T-cell (primary cell): ENCODE measurements at regions not wholly inside any gene's neighbourhood (a gene's known extent, or its start where the extent isn't known, plus 50 kb on each side); places are given as distances from the start of the nearest gene placed in this dataset.
"Not testable (repeated sequence)": the region's sequence is repeated elsewhere in the genome, so short reads cannot be mapped to it uniquely, and the experiment has no call there.

Experiments
- ATAC-seq, 4 experiments: fragments of 200-7000 bp in 3 of 4; fragments of 150-1000 bp in 1 of 4; cut with Tn5 transposase; replicated peaks in 1 of 4; 1 replicate in 3 of 4; 2 replicates in 1 of 4; pipeline ENCODE4 v1.10.0; 2021; ENCODE audit warnings: moderate library complexity in 3 of 4, mild to moderate bottlenecking in 2 of 4, moderate number of reproducible peaks in 1 of 4
- CTCF ChIA-PET, 2 donors: fragments of 300-600 bp; sonication (Branson Sonifier 250); formaldehyde crosslinking; loops; one replicate each; lab custom pipeline; 2022; ENCODE audit warnings: antibody characterized with exemption in 2 of 2; lab: Charles Lee
- POLR2A ChIA-PET, 2 donors: fragments of 300-600 bp; sonication (Branson Sonifier 250); formaldehyde crosslinking; loops; one replicate each; lab custom pipeline; 2022; ENCODE audit warnings: antibody characterized with exemption in 2 of 2; lab: Charles Lee
- DNase-seq, 35 experiments: peaks; one replicate each; pipeline versions ENCODE4 v3.0.0 to v3.0.0-alpha.2; 2013 to 2023
- H3K27ac ChIP-seq: one replicate; pipeline ENCODE4 v1.5.1; 2013; ENCODE audit warnings: low read length
- H3K27me3 ChIP-seq, 2 experiments: replicated peaks in 1 of 2; 1 replicate in 1 of 2; 2 replicates in 1 of 2; pipeline versions ENCODE4 v1.6.1 to v1.7.0; 2013; ENCODE audit warnings: low read length in 1 of 2, mixed read lengths in 1 of 2; ENCODE audit not compliant: control insufficient read depth in 2 of 2, insufficient read depth in 2 of 2; ENCODE audit errors: extremely low read depth in 1 of 2
- H3K36me3 ChIP-seq, 2 donors: 1 replicate in 1 of 2; 2 replicates in 1 of 2; pipeline versions ENCODE4 v1.6.1 to v1.7.0; 2013; ENCODE audit warnings: low read length in 1 of 2; ENCODE audit not compliant: control insufficient read depth in 2 of 2, insufficient read depth in 1 of 2; ENCODE audit errors: extremely low read depth in 1 of 2
- H3K4me1 ChIP-seq, 2 experiments: 1 replicate in 1 of 2; 2 replicates in 1 of 2; pipeline versions ENCODE4 v1.6.1 to v1.7.0; 2013; ENCODE audit warnings: low read length in 2 of 2, mixed read lengths in 1 of 2; ENCODE audit not compliant: insufficient read depth in 2 of 2, control insufficient read depth in 1 of 2; ENCODE audit errors: extremely low read depth in 1 of 2
- H3K4me3 ChIP-seq, 2 donors: 1 replicate in 1 of 2; 2 replicates in 1 of 2; pipeline versions ENCODE4 v1.5.1 to v1.7.0; 2013; ENCODE audit warnings: mild to moderate bottlenecking in 2 of 2, low read length in 1 of 2, moderate library complexity in 1 of 2; ENCODE audit not compliant: control insufficient read depth in 1 of 2; ENCODE audit errors: extremely low read depth in 1 of 2
- H3K9me3 ChIP-seq: 2 replicates; pipeline ENCODE4 v1.7.0; 2013
- H3K27ac Mint-ChIP-seq, 2 donors: one replicate each; pipeline ENCODE4 v1.8.0; 2020 to 2021; ENCODE audit warnings: mild to moderate bottlenecking in 2 of 2, mixed read lengths in 2 of 2
- H3K27me3 Mint-ChIP-seq, 2 donors: one replicate each; pipeline ENCODE4 v1.8.0; 2021 to 2022; ENCODE audit warnings: mixed read lengths in 2 of 2
- H3K36me3 Mint-ChIP-seq: one replicate; pipeline ENCODE4 v1.8.0; 2021; ENCODE audit warnings: mixed read lengths
- H3K4me1 Mint-ChIP-seq, 3 donors: one replicate each; pipeline ENCODE4 v1.8.0; 2020 to 2022; ENCODE audit warnings: mixed read lengths in 3 of 3, mild to moderate bottlenecking in 1 of 3
- H3K4me3 Mint-ChIP-seq, 3 donors: one replicate each; pipeline ENCODE4 v1.8.0; 2020 to 2022; ENCODE audit warnings: mild to moderate bottlenecking in 3 of 3, mixed read lengths in 3 of 3, moderate library complexity in 3 of 3
- H3K9me3 Mint-ChIP-seq, 3 donors: one replicate each; pipeline ENCODE4 v1.8.0; 2020 to 2022; ENCODE audit warnings: mixed read lengths in 3 of 3
- WGBS: methylation state at CpG from one replicate; pipeline ENCODE4 v1.1.5; 2013; ENCODE audit warnings: missing lambda C conversion rate; ENCODE audit not compliant: insufficient coverage; 5-methylcytosine and 5-hydroxymethylcytosine counted together

DNA sequence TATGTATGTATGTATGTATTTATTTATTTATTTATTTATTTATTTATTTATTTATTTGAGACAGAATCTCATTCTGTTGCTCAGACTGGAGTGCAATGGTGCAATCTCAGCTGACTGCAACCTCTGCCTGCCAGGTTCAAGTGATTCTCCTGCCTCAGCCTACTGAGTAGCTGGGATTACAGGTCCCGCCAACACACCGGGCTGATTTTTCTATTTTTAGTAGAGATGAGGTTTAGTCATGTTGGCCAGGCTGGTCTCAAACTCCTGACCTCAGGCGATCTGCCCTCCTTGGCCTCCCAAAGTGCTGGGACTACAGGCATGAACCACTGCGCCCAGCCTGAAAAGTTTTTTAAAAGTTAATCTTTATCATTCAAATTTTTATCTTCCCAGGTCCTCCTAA is 532.9 kb upstream of the SMIM21 start:
- H3K9me3 Mint-ChIP-seq, H3K27ac ChIP-seq, H3K27me3 Mint-ChIP-seq, CTCF ChIA-PET, H3K9me3 ChIP-seq, H3K4me1 Mint-ChIP-seq, ATAC-seq, H3K4me3 Mint-ChIP-seq, DNase-seq, H3K36me3 ChIP-seq, H3K27ac Mint-ChIP-seq, H3K4me3 ChIP-seq, H3K27me3 ChIP-seq, H3K36me3 Mint-ChIP-seq, POLR2A ChIA-PET, H3K4me1 ChIP-seq: not testable (repeated sequence)
- WGBS: no CpG with 5 or more reads among the region's 4 CpGs

DNA sequence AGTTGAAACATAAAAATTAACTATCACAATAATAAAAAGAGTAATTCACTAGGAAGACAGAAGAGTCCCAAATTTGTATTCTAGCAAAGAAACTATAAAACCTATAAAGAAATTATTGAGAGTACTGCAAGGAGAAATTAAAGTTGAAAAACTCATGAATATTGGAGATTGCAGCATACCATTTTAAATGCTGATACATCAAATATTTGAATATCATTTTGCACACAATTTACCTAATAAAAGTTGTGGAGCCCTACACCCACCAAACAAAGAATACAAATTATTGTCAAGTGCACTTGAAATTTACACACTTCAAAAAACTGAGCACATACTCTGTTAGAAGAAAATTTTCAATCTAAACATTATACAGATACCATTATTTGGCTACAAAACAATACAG is 531.6 kb upstream of the SMIM21 start:
- Mint-ChIP-seq H3K36me3 (no peaks in the 10 kb centered on the region), H3K27ac (no peak overlapping the region), H3K27me3 (peaks cover 0 to 12% of the 10 kb centered on the region in 2 donors), H3K4me1 (no peaks in the 10 kb centered on the region), H3K4me3 (no peak overlapping the region), H3K9me3 (peaks cover 0 to 4% (median 0%) of the 10 kb centered on the region in 3 donors)
- POLR2A ChIA-PET: no interaction called here
- Histone ChIP-seq H3K27me3 (no peaks in the 10 kb centered on the region), H3K36me3 (no peaks in the 10 kb centered on the region), H3K4me3 (no peak overlapping the region), H3K27ac (no peak overlapping the region), H3K4me1 (no peaks in the 10 kb centered on the region), H3K9me3 (no peaks in the 10 kb centered on the region)
- CTCF ChIA-PET: no interaction called here
- ATAC-seq (no peak), DNase-seq (no peak)

DNA sequence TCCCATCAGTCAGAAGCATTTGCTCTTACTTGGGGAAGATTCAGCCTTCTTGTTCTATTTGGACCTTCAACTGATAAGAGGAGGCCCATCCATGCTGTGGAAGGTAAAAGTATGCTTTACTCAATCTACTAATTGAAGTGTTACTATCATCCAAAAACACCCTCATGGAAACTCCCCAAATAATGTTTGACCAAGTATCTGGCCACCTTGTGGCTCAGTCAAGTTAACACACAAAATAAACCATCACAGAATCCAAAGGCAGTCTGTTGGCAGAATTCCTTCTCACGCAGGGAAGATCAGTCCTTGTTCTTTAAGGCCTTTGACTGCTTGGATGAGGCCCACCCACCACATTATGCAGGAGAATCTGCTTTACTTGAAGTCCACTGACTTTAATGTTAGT is 531.2 kb upstream of the SMIM21 start:
- H3K27me3 Mint-ChIP-seq: peaks cover 0 to 12% of the 10 kb centered on the region in 2 donors
- H3K36me3 ChIP-seq: no peaks in the 10 kb centered on the region
- POLR2A ChIA-PET: no interaction called here
- H3K4me1 Mint-ChIP-seq: no peaks in the 10 kb centered on the region
- no peak for ATAC-seq
- H3K9me3 ChIP-seq: no peaks in the 10 kb centered on the region
- H3K4me3 ChIP-seq: no peak overlapping the region
- H3K4me3 Mint-ChIP-seq: no peak overlapping the region
- peaks cover 0 to 4% (median 0%) of the 10 kb centered on the region in 3 donors for H3K9me3 Mint-ChIP-seq
- 67% methylated on average over 1 of the region's 1 CpG for WGBS
- no peaks in the 10 kb centered on the region for H3K27me3 ChIP-seq
- DNase-seq: no peak
- H3K27ac ChIP-seq: no peak overlapping the region
- no peaks in the 10 kb centered on the region for H3K4me1 ChIP-seq
- no peaks in the 10 kb centered on the region for H3K36me3 Mint-ChIP-seq
- CTCF ChIA-PET: no interaction called here
- H3K27ac Mint-ChIP-seq: no peak overlapping the region

DNA sequence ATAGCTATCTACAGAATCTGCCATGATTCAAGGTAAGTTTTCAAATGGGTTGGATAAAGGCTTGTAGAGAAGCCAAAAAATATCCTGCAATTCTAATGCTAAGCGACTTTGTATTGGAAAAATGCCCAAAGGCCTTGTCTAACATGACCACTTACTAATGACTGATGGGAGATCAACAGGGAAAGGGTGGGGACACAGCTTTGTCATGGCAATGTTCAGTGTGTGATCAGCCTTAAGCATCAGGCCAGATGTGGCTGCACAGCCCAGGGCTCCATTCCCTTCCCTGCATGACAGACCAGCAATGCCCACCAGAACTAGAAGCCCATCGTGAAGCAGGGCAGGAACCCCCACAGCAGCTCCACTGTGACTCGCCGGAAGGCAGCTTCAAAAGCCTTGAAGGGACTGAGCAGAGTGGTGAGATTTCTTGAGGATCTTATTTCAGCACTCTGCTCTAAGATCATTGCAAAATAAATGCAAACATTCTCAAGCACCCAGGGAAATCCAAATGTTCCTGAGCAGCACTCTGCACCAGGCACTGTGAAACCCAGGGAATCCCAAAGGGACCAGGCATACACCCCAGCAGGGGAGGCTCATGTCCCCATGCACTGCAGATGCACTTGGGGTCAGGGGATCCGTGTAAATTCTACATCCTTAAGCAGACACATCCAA is 517.9 kb upstream of the SMIM21 start:
- no peak for DNase-seq
- no peaks in the 10 kb centered on the region for H3K36me3 ChIP-seq
- Mint-ChIP-seq H3K4me3 (no peak overlapping the region), H3K36me3 (no peaks in the 10 kb centered on the region), H3K27ac (no peak overlapping the region), H3K9me3 (peaks cover 11 to 21% (median 13%) of the 10 kb centered on the region in 3 donors), H3K27me3 (no peaks in the 10 kb centered on the region), H3K4me1 (no peaks in the 10 kb centered on the region)
- no peak overlapping the region for H3K27ac ChIP-seq
- no peaks in the 10 kb centered on the region for H3K9me3 ChIP-seq
- ChIA-PET CTCF (no interaction called here), POLR2A (no interaction called here)
- peaks cover 0 to 6% of the 10 kb centered on the region in 2 experiments for H3K27me3 ChIP-seq
- no peaks in the 10 kb centered on the region for H3K4me1 ChIP-seq
- ATAC-seq: no peak
- 83% methylated on average over 1 of the region's 5 CpGs for WGBS
- no peak overlapping the region for H3K4me3 ChIP-seq

DNA sequence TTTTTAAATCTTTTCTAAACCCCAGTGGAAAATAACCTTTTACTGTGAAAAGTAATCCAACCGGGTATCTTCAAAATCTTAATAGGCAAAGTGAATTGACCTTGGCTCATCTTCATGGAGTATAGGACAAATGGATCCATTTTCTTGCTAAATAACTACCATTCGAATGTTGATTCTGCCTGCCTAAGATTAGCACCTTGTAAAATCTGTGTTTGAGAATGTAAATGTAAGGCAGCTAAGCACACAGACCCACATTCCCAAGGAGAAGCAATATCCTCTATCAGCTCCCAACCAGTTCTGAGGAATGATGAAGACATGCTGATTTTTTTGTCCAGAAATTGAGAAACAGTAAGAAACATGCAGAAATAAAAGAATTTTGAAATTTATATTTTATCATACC is 509.8 kb upstream of the SMIM21 start:
- H3K4me1 Mint-ChIP-seq: no peaks in the 10 kb centered on the region
- no peaks in the 10 kb centered on the region for H3K36me3 Mint-ChIP-seq

DNA sequence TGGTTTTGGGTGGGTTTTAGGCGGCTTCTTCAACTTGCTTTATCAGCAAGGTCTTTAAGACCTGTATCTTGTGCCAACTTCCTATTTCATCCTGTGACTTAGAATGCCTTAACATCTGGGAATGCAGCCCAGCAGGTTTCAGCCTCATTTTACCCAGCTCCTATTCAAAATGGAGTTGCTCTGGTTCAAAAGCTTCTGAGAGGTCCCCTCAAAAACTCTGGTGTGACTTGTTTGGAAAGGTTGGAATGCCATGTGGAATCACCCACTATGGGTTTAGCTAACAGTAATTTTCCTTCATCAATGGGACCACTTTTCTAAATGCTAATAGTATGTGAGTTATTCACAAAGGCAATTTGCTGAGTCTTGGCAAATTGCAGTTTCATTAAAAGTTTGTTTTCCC is 509.4 kb upstream of the SMIM21 start:
- WGBS: 88% methylated on average over 1 of the region's 1 CpG
- no peak overlapping the region for H3K4me3 Mint-ChIP-seq

More for the DNA sequence above, 509.8 kb upstream of the SMIM21 start:
- ChIA-PET CTCF (no interaction called here), POLR2A (no interaction called here)
- no peaks in the 10 kb centered on the region for H3K4me1 ChIP-seq
- peaks cover 0 to 4% of the 10 kb centered on the region in 2 experiments for H3K27me3 ChIP-seq
- H3K27me3 Mint-ChIP-seq: peaks cover 0 to 14% of the 10 kb centered on the region in 2 donors
- no peak overlapping the region for H3K4me3 ChIP-seq
- H3K4me3 Mint-ChIP-seq: no peak overlapping the region
- H3K9me3 Mint-ChIP-seq: peaks cover 2 to 5% (median 2%) of the 10 kb centered on the region in 3 donors
- no peaks in the 10 kb centered on the region for H3K9me3 ChIP-seq
- ATAC-seq: no peak
- H3K36me3 ChIP-seq: no peaks in the 10 kb centered on the region
- WGBS: no CpG with 5 or more reads among the region's 2 CpGs
- H3K27ac Mint-ChIP-seq: no peak overlapping the region
- no peak for DNase-seq
- no peak overlapping the region for H3K27ac ChIP-seq

DNA sequence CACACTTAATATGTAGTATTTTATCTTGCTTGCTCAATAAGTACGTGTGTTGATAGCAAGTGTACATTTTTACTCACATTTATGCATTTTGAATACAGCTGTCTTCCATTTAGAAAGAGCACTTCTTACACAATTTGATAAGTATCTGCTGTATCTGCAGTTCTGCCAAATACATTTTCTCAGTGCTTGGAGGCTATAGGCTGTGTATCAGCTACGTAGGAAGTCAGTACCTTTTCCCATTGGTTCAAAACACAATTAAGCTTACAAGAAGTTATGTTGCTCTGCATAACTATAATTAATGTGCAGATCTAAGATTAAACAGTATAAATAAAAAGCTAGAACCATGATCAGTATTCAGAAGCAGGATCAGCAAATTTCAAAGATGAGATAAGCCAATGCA is 503.6 kb upstream of the SMIM21 start:
- DNase-seq: no peak
- Histone ChIP-seq H3K27me3 (no peaks in the 10 kb centered on the region), H3K27ac (no peak overlapping the region), H3K36me3 (no peaks in the 10 kb centered on the region), H3K9me3 (no peaks in the 10 kb centered on the region), H3K4me3 (no peak overlapping the region), H3K4me1 (no peaks in the 10 kb centered on the region)
- Mint-ChIP-seq H3K4me1 (no peaks in the 10 kb centered on the region), H3K27ac (no peak overlapping the region), H3K36me3 (no peaks in the 10 kb centered on the region), H3K9me3 (peaks cover 0 to 4% (median 0%) of the 10 kb centered on the region in 3 donors), H3K4me3 (no peak overlapping the region), H3K27me3 (peaks cover 0 to 11% of the 10 kb centered on the region in 2 donors)
- ChIA-PET CTCF (no interaction called here), POLR2A (no interaction called here)
- ATAC-seq: no peak
- WGBS: no CpG with 5 or more reads among the region's 2 CpGs

More for the DNA sequence above, 509.4 kb upstream of the SMIM21 start:
- no peak for ATAC-seq
- H3K27me3 Mint-ChIP-seq: peaks cover 0 to 17% of the 10 kb centered on the region in 2 donors
- H3K4me3 ChIP-seq: no peak overlapping the region
- no peaks in the 10 kb centered on the region for H3K36me3 Mint-ChIP-seq
- H3K9me3 Mint-ChIP-seq: peaks cover 0 to 4% (median 0%) of the 10 kb centered on the region in 3 donors
- no peaks in the 10 kb centered on the region for H3K9me3 ChIP-seq
- H3K36me3 ChIP-seq: no peaks in the 10 kb centered on the region
- H3K4me1 Mint-ChIP-seq: no peaks in the 10 kb centered on the region
- H3K27ac ChIP-seq: no peak overlapping the region
- no peaks in the 10 kb centered on the region for H3K4me1 ChIP-seq
- no peak overlapping the region for H3K27ac Mint-ChIP-seq
- H3K27me3 ChIP-seq: peaks cover 0 to 4% of the 10 kb centered on the region in 2 experiments
- CTCF ChIA-PET: no interaction called here
- DNase-seq: no peak
- POLR2A ChIA-PET: no interaction called here
